Middle frontal gyrus (tissue), 1 donor: ENCODE measurements at regions not wholly inside any gene's neighbourhood (a gene's known extent, or its start where the extent isn't known, plus 50 kb on each side); places are given as distances from the start of the nearest gene placed in this dataset.

Experiments used
- DNase-seq: peaks from one replicate; pipeline ENCODE4 v3.0.0-alpha.2; 2015; ENCODE audit warnings: low spot score; ENCODE audit errors: extremely low spot score

DNA sequence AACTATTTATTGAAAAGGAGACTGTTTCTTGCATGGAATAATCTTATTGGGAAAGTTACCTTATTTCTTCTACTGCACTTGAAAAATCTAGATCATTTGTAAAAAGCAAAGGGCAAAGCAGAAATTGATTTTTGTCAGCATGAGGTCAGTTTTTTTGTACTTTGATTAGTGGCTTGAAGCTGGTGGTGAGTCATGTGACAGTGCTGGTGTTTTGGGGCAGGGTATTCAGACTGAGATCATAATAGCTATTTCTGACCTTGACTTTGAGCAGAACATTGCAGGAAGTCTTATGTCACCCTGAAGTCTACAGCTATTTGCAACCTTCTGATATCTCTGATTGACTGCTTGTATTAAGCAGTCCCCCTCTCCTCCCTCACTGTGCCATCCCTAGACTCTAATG is 66.3 kb upstream of the SORCS3 start:
- no peak for DNase-seq

DNA sequence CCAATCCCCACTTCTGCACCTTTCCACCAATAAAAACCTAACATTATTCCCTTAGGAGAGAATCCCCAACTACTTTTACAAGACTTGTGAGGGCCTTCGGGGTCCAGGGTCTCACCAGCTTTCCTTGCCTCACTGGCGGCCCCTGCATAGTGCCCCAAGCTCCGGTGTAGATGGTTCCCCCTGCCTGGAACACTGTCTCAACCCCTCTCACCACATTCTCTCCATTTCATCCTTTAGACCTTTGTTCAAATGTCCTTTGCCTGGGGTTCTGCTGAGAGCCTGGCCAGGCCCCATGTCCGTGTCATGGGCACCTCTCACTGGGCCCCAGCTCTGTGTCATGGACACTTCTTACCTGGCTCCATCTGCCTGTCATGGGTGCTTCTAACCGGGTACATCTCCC is 64.5 kb upstream of the SORCS3 start:
- DNase-seq = no peak

DNA sequence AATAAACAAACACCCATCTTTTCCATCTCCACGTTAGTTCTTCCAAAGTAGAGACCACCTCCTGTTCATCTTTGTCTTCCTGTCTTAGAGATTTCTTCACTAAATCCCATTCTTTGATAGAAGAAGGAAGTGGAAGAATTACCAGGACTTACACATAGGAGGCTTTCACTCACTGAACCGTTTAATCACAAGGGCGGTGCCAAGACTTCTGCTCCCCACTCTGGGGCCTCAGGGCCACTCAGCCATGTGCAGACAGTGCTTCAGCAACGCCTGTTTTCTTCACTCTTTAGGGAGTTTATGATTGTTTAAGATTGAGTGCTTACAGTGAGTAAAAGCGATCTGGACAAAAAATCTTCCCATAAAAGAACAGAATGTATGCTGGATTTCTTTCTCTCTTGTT is 63.9 kb upstream of the SORCS3 start:
- no peak for DNase-seq

DNA sequence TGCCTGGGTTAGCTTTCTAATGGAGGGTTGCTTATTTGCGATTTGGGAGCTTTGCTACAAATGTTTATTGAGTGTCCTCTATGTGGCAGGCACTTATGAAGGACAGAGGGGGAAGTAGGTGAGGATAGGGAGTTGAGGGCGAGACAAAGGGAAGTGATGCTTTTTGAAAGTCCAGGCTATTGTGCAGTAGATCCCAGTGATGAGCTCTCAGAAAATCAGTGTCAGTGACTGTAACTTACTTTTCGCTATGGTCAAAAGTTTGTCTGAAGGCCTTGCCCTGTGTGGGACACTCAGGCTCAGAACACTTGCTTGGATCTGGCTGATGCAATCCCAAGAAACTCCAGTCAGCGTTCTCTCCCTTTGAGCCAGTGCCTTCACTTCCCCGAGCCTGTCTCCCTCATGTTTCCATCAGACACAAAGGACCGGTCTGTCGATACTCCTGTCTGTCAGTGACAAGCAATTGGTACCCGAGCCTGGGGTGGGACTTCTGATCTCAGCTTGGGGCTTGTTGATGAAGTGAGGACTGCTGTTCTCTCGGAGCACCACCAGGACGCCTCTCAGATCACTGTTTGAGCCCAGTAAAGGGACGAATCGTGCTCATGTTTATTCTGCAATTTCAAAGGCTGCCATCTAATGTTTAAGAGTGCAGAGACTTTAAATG is 63.1 kb upstream of the SORCS3 start:
- DNase-seq = no peak

DNA sequence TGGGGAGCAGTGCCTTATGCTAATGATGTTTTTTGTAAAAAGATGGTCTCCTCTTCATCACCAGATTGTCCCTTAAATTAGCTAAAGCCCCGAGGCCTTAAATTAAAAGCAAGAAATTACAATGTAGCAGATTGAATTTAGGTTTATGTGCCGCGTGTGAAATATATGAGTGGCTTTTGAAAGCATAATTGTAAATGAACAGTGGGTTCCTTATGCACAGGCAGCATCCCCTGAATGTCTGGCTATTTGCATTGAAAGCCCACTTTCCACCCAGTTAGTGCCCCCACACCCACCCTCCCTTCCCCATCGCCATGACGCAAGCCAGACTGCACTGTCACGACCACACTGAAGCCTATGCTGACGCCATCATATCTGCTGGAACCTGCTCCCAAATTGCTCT is 62.4 kb upstream of the SORCS3 start:
- DNase-seq = no peak

DNA sequence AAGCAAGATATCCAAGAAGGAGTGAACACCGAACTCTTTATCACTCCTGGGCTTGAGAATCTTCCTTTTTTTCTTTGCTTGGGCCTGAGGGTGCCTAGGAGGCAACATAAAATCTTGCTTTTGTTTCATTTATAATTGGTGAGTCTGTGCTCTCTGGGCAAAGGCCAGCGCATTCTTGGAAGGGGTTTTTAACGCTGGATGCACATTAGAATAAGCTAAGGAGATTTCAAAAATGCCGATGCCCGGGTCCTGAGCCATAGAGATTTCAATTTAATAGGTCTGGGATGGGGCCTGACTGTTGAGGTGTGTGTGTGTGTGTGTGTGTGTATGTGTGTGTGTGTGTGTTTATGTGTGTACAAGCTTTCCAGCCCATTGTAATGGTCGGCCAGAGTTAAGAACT is 62.0 kb upstream of the SORCS3 start:
- no peak for DNase-seq

DNA sequence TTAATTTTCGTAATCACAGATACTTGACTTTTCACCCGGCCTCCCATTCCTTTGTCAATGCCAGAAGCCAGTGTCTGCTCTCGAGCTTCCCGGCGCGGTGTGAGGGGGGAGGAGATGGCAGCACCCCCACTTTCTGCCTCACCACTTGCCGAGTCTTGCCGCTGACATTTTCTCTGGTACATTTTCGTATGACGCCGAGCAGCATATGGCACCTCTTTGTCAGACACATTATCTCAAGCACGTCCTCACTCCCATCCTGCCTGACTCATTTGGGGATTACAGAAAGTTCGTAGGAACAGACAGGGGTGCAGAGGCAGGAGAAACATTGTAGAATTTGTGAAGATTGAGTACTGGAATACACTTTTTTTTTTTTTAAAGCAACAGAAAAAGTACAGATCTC is 60.8 kb upstream of the SORCS3 start:
- peak; percentile 43 for DNase-seq

DNA sequence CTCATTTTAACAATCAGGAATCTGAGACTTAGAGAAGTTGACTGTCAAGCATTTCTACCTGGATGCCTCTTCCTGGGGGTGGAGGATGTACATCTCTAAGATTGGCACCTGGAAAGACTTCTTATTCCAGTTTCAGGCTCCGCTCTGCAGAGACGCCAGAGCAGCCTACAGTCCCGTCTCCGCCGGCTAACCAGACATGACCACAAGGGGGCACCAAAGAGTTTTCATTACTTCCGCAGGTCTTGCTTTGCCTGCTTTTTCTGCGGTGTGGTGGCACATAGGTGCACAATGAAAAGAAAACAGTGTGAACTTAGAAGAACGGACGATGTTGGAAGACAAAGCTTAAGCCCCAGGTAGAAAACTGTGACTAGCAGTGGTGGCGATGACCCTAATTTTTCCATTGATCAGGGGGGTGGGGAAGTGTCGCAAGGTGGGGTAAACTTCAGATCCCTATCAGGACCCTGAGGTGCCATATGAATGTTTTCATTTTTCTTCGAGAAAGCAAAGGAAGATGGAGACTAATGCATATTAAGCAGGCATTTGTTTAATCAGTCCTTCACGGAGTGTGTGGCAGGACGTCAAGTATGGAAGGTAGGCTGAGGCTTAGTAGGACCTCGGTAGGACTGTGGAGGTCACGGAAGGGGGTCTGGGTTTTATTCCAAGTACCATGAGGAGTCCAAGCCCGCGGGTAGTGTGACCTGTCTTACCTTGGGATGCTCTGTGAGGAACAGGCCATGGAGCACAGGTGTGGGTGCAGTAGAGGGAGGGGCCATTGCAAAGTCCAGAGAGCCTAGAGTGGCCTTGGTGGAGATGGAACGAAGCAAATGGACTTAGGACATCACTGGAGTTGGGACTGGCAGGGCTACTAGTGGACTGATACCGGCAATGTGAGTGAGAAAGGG is 60.1 kb upstream of the SORCS3 start:
- peak; percentile 62 for DNase-seq

DNA sequence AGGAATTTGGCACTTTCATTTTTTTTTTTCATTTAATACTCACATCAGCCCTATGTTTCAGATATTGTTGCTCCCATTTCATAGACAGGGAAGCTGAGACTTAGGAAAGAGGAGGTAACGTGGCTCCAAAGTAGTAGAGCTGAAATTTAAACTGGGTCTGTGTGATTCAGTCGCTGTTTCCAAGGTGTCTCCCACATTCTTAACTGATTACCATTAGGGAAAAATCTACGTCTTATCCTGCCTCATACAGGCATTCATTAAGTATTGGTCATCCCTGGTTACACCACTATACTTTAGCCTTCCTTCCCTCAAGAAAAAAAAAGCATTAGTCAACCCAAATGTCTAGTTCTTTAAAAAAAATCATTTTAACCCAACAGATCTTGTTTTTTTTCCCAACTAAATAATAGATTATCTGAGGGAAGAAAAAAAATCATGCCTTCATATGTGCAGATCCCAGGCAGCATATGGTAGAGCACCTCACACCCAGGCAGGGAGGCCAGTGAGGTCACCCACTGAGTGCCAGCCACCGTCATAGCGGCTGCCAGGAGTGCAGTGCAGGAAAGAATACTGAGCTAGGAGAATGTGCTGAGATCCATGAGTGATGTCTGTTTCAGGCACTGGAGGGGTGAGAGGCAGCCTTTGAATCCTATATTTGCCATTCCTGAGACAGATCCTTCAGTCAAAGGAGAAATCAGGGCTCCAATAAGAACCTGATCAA is 59.0 kb upstream of the SORCS3 start:
- no peak for DNase-seq

DNA sequence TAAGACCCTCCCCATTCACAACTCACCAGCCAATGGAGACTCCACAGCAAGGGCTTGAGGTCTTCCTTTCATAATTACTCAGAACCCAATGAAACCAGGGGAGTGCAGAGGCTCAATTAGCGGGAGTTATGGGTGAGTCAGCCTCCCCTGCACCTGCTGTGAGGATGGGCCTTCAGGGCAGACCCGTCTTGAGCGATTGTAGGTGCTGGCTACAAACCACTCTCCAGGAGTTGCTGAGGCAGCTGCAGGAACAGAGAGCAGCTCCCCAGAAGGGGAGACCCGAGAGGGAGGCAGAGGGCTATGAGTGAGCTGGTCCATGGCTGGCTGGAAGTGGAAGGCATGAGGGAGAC is 58.5 kb upstream of the SORCS3 start:
- DNase-seq = no peak

DNA sequence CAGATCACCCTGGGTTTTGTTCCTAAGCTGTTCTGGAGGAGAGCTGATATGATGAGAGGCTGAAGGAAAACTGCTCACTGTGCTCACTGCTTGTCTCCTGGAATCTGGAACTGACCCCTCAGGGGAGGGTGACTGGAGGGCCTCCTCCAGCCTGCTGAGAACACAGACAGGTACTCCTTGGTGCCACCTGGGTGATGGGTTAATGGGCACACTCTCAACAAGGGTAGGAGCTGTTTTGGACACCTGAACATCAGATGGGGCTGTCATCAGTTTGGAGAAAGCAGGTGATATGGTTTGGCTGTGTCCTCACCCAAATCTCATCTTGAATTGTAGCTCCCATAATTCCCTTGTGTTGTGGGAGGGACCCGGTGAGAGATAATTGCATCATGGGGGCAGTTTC is 58.1 kb upstream of the SORCS3 start:
- no peak for DNase-seq

DNA sequence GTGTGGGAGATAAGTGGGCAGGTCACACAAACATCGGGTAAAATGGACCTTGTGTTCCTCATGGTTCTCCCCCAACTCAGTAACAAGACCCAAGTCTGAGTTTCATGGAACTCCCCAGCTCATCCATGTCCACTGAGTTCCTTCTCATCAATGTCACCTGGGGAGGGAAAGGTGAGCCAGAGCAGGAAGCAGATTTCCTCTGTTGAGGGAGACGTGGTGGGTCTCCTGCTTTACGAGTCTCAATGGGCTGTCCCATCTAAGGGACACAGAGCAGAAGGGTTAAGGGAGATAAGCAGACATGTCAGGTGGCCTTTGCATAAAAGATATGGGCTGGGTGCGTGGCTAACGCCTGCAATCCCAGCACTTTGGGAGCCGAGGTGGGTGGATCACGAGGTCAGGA is 56.5 kb upstream of the SORCS3 start:
- DNase-seq = no peak

DNA sequence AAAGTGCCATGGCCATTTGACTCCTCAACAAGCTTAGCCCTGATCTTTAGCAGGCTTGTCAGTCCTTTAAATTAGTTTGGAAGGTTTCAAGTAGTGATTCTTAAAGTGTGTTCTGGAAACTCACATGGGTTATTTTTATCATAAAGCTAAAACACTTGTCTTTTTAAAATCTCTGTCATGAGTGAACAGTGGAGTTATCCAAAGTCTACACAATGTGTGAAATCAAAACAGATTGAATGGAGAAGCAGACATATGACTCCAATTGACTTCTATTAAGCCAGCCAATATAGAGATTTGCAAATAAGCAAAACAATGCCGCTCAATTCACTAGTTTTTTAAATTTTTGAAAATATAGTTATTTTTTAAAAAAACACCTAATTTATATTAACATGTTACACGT is 53.3 kb upstream of the SORCS3 start:
- no peak for DNase-seq

DNA sequence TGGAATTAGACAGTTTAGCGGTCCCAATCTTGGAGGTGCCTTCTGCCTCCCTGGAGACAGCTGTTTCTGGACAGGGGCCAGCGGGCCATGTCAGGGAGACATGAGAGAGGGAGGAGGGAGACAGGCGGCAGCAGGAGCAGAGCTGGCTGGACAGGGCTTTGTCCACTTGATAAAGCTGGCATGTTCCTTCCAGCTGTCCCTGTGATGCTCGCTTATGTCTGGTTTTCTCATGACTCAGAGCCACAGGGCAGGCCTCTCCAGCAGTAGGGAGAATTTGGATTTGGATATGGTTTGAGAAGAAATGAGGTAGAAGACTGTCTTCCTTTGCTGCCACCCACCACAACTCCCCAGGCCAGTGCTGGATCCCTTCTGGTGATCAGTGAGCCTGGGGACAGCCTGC is 51.7 kb upstream of the SORCS3 start:
- no peak for DNase-seq

DNA sequence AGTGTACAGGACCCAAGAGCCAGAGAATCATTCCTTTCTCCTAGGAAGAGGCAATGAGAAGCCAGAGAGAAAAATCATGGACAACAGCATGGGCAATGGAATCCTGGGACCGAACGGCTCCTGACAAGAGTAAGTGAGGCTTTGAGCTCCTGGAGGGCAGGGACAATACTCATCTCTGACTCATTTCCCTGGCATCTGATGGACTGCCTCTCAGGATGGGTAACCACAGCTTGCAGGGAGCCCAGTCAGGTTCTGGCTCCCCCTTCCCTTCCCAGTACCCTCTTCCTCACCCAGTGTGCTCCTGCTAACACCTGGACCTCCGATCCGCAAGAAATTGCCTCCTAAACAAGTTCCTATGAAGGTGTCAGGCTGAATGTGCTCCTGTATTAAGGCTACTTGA is 51.2 kb upstream of the SORCS3 start:
- no peak for DNase-seq
